ENCODE measurements at regions not wholly inside any gene's neighbourhood (a gene's known extent, or its start where the extent isn't known, plus 50 kb on each side); places are given as distances from the start of the nearest gene placed in this dataset.
"Not testable (repeated sequence)": the region's sequence is repeated elsewhere in the genome, so short reads cannot be mapped to it uniquely, and the experiment has no call there.

- DNase-seq, result not testable (repeated sequence)
Measured at GRCh38 chr2:91575701-91576100, 2884.2 kb downstream of the RPIA start.

DNA sequence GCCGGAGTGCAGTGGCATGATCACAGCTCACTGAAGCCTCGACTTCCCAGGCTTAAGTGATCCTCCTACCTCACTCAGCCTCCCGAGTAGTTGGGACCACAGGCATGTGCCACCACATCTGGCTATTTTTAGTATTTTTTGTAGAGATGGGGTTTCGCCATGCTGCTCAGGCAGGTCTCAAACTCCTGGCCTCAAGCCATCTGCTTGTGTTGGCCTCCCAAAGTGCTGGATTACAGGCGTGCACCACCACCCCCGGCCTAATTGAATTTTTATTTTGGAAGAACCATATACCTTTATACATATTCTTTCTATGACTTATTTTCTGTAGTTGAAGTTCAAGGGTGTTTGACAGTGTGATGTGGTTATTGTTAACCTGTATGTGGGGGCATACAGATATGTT is 2885.9 kb downstream of the RPIA start:
- not testable (repeated sequence) for DNase-seq

GRCh38 chr2:91578678-91579077 is 2887.2 kb downstream of the RPIA start:
- not testable (repeated sequence) for DNase-seq

- not testable (repeated sequence) for DNase-seq
Measured at GRCh38 chr2:91579555-91579954, 2888.1 kb downstream of the RPIA start.

- DNase-seq, result not testable (repeated sequence)
Measured at GRCh38 chr2:91580043-91580442, 2888.6 kb downstream of the RPIA start.

GRCh38 chr2:91587098-91587497 is 2895.6 kb downstream of the RPIA start:
- not testable (repeated sequence) for DNase-seq

- DNase-seq, result not testable (repeated sequence)
Measured at GRCh38 chr2:91587908-91588535, 2896.5 kb downstream of the RPIA start.

GRCh38 chr2:91588782-91589223 is 2897.3 kb downstream of the RPIA start:
- DNase-seq, result not testable (repeated sequence)

DNA sequence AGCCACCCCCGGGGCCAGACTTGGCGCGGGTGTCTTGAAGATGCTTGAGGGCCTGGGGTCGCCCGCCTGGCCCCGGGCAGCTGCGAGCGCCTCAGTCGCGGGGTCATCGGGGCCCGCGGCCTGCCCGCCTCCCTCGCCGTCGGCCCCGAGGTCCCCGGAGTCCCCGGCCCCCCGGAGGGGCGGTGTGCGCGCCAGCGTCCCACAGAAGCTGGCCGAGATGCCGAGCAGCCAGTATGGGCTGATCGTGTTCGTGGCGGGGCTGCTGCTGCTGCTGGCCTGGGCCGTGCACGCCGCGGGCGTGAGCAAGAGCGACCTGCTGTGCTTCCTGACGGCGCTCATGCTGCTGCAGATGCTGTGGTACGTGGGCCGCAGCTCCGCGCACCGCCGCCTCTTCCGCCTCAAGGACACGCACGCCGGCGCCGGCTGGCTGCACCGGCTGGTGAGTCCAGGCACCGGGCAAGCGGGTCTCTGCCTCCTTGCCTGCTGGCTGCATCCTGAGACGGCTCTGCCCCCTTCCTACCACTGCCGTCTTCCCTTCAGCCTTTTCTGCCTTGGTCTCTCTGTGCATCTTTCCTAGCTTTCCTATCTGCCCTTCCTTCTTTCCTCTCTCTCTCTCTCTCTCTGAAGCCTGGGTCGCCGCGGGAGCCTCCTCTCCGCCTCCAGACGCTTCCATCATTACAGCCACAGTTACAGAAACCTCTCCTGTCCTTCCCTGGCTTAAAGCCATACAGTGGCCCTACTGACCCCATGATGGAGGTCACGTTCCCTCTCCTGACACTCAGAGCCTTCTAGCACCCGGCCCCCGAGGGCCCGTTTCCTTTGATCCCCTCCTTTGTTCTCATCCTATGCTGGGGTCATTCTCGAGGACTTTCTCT is 2898.2 kb downstream of the RPIA start:
- not testable (repeated sequence) for DNase-seq

- DNase-seq, result not testable (repeated sequence)
Measured at GRCh38 chr2:91590381-91590780, 2898.9 kb downstream of the RPIA start.

GRCh38 chr2:91591066-91591465 is 2899.6 kb downstream of the RPIA start:
- not testable (repeated sequence) for DNase-seq

GRCh38 chr2:91597436-91597835 is 2906.0 kb downstream of the RPIA start:
- not testable (repeated sequence) for DNase-seq

- DNase-seq, result not testable (repeated sequence)
Measured at GRCh38 chr2:91598519-91598918, 2907.0 kb downstream of the RPIA start.

- DNase-seq, result not testable (repeated sequence)
Measured at GRCh38 chr2:91599000-91599399, 2907.5 kb downstream of the RPIA start.

GRCh38 chr2:91602860-91603259 is 2911.4 kb downstream of the RPIA start:
- not testable (repeated sequence) for DNase-seq

- DNase-seq, result not testable (repeated sequence)
Measured at GRCh38 chr2:91603996-91604395, 2912.5 kb downstream of the RPIA start.

GRCh38 chr2:91604629-91605028 is 2913.2 kb downstream of the RPIA start:
- DNase-seq, result not testable (repeated sequence)

GRCh38 chr2:91623739-91624138 is 2932.3 kb downstream of the RPIA start:
- not testable (repeated sequence) for DNase-seq

DNA sequence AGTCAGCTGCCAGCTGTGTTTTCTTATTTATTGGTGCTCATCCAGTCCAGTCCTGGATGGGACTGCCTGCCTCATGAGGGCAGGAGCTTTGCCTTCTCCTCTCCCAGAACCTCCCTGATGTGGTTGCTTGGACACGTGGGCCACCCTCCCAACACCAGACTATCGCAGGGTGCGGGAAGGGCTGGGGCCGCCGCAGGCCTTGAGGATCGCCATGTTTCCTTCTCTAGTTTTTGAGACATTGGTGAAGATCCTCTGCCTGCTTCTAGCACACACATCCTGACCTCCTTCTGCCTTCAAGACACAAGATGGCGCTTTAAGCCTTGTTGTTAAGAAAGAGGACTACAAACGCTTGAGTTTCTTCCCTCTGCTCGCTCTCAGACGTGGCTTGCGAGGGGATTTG is 2937.0 kb downstream of the RPIA start:
- not testable (repeated sequence) for DNase-seq

GRCh38 chr2:91657193-91657592 is 2965.7 kb downstream of the RPIA start:
- DNase-seq, result not testable (repeated sequence)

DNA sequence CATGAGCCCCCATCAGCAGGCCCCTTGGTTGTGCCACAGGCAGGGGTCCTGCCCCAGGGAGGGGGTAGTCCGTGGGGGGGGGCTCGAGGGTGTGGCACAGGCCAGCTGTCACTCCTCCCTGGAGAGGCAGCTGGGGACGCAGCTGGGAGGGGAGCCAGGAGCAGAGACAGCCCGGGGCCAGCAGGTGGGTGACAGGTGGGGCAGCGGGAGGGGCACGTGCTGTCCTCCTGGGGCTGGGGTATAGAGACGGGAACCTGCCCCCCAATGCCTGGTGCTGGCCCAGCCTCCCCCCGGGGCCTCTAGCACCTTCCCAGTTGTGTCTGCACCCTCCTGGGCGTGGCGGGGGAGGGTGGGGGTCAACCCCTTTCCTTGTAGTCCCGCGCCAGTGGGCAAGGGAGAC is 2966.9 kb downstream of the RPIA start:
- DNase-seq, result not testable (repeated sequence)

DNA sequence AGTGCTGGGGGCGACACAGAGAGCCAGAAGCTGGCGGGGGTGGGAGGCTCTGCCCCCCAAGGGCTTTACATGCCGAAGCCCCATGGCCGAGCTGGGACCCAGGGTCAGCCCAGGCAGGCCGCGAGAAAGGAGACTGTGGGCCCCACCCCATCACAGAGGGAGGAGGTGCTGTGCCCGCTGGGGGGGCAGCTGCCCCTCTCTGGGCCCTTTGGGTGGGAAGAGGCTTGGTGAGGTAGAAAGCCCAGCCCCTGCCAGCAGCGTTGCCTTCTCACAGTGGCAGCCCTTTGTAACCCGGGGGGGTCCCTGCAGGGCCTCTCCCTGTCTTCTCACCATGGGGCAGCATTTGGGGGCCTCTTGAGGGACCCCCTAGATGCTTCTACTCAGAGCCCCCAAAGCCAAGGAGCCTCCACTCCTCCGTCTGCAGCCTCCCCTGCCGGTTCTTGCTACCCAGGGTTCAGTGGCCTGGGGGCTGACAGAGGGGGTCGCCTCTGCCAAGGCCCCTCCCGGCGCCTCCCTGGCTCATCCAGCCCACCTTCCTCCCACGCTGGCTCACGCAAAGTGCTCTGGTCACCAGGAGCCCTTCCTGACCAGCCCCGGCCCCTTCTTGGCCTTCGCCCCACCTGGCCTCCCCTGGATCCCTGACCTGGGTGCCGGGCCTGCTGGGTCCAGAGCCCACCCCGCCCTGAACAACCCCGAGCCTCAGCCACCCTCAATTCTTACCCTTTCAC is 2967.9 kb downstream of the RPIA start:
- DNase-seq, result not testable (repeated sequence)

DNA sequence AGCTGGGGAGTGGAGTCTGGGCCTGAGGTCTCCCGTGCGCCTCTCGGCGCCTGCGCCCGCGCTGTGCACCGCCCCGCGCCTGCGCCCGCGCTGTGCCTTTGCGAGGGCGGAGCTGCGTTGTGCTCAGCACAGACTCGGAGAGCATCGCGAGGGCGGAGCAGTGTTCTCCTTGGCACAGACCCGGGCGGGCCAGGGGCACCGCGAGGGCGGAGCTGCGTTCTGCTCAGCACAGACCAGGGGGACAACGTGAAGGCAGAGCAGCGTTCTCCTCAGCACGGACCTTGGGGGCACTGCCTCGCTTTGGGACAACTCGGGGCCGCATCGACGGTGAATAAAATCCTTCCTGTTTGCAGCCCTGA is 2968.4 kb downstream of the RPIA start:
- not testable (repeated sequence) for DNase-seq
